Ovary (tissue), 7 donors: ENCODE measurements at regions not wholly inside any gene's neighbourhood (a gene's known extent, or its start where the extent isn't known, plus 50 kb on each side); places are given as distances from the start of the nearest gene placed in this dataset.

Experiments
- DNase-seq, 5 donors: peaks; one replicate each; pipeline ENCODE4 v3.0.0-alpha.2; 2019 to 2020
- H3K27ac ChIP-seq, 2 donors: fragments of 200-600 bp; one replicate each; pipeline versions ENCODE4 v1.5.1 to v1.8.0; 2019 to 2022
- H3K27me3 ChIP-seq: fragments of 200-600 bp; one replicate; pipeline ENCODE4 v1.8.0; 2022
- H3K36me3 ChIP-seq: fragments of 200-600 bp; sonication (generic); one replicate; pipeline ENCODE4 v1.5.1; 2019
- H3K4me1 ChIP-seq: one replicate; pipeline ENCODE4 v1.8.1; 2013; ENCODE audit warnings: mild to moderate bottlenecking, moderate library complexity; ENCODE audit not compliant: insufficient read depth
- H3K4me3 ChIP-seq: fragments of 200-600 bp; sonication (generic); one replicate; pipeline ENCODE4 v1.5.1; 2017
- H3K9me3 ChIP-seq, 2 donors: fragments of 200-600 bp in 1 of 2; sonication (generic) in 1 of 2; one replicate each; pipeline versions ENCODE4 v1.5.1 to v1.8.1; 2013 to 2019; ENCODE audit warnings: mild to moderate bottlenecking in 1 of 2, moderate library complexity in 1 of 2
- CTCF ChIP-seq, 3 donors: fragments of 450-650 bp in 2 of 3; fragments of 200-600 bp in 1 of 3; IDR thresholded peaks; one replicate each; pipeline versions ENCODE4 v1.5.1 to v1.8.0; 2016 to 2022; ENCODE audit warnings: antibody characterized with exemption in 3 of 3, mild to moderate bottlenecking in 1 of 3
- EP300 ChIP-seq: sonication (generic); formaldehyde crosslinking; IDR thresholded peaks from one replicate; pipeline ENCODE4 v1.6.1; 2017; ENCODE audit warnings: antibody characterized with exemption
- POLR2A ChIP-seq: fragments of 450-650 bp; IDR thresholded peaks from one replicate; pipeline ENCODE4 v1.6.1; 2017; ENCODE audit warnings: antibody characterized with exemption, mild to moderate bottlenecking, moderate library complexity
- whole genome bisulfite sequencing, 3 donors: extraction: QIAGEN DNeasy Blood & Tissue Kit in 1 of 3; methylation state at CpG; one replicate each; pipeline versions ENCODE4 v1.1.5 to v1.1.7; 2013 to 2017; 5-methylcytosine and 5-hydroxymethylcytosine counted together
- intact Hi-C, 4 donors: fragments of 100-400 bp; cut with DNase I; formaldehyde crosslinking; loops; one replicate each; pipeline versions ENCODE4 v1.11.0 to v1.15.1; 2022 to 2023
- donor health status: DM: no; HTN: no; CAD: no; lungs with moderate emphysema.
- donor health status: DM: no; HTN: no; CAD: no.
- donor health status: Bipolar disorder and iron deficiency.
- donor health status: DM: no; HTN: no; CAD: no.
- donor health status: DM: yes; HTN: yes; CAD: no.

- no peak for DNase-seq
- Histone ChIP-seq H3K27ac (no peak overlapping the region), H3K36me3 (no peaks in the 10 kb centered on the region), H3K27me3 (no peaks in the 10 kb centered on the region), H3K9me3 (no peaks in the 10 kb centered on the region), H3K4me1 (no peaks in the 10 kb centered on the region), H3K4me3 (no peak overlapping the region)
- intact Hi-C loops = no loop called here
- TF ChIP-seq POLR2A (no peak), CTCF (IDR thresholded peaks at IDR 0.05) (no peak), EP300 (no peak)
Measured at GRCh38 chr7:85887133-85887532, 700.3 kb upstream of the SEMA3D start.

- H3K4me1 ChIP-seq = no peaks in the 10 kb centered on the region
- TF ChIP-seq EP300 (no peak), CTCF (IDR thresholded peaks at IDR 0.05) (no peak), POLR2A (no peak)
Measured at GRCh38 chr7:85882335-85882734, 695.5 kb upstream of the SEMA3D start.

GRCh38 chr7:85875398-85875797 lies 688.5 kb upstream of the SEMA3D start:
- H3K9me3 ChIP-seq = no peaks in the 10 kb centered on the region
- no peaks in the 10 kb centered on the region for H3K27me3 ChIP-seq
- no peak overlapping the region for H3K4me3 ChIP-seq
- TF ChIP-seq POLR2A (no peak), CTCF (IDR thresholded peaks at IDR 0.05) (no peak), EP300 (no peak)
- no peak for DNase-seq
- no peaks in the 10 kb centered on the region for H3K36me3 ChIP-seq
- intact Hi-C loops = no loop called here
- H3K4me1 ChIP-seq = no peaks in the 10 kb centered on the region
- no peak overlapping the region for H3K27ac ChIP-seq
- WGBS, 3 donors = 59 to 87% (median 69%) methylated on average over 1 of the region's 1 CpG

More at GRCh38 chr7:85882335-85882734, 695.5 kb upstream of the SEMA3D start:
- no peak for DNase-seq
- Histone ChIP-seq H3K27me3 (no peaks in the 10 kb centered on the region), H3K4me3 (no peak overlapping the region), H3K9me3 (no peaks in the 10 kb centered on the region), H3K27ac (no peak overlapping the region), H3K36me3 (no peaks in the 10 kb centered on the region)
- intact Hi-C loops = no loop called here
- 76 to 78% (median 78%) methylated on average over 1 of the region's 1 CpG for WGBS, 3 donors

GRCh38 chr7:85866540-85866939 lies 679.7 kb upstream of the SEMA3D start:
- H3K27me3 ChIP-seq = no peaks in the 10 kb centered on the region
- TF ChIP-seq POLR2A (no peak), EP300 (no peak), CTCF (IDR thresholded peaks at IDR 0.05) (no peak)
- H3K36me3 ChIP-seq = no peaks in the 10 kb centered on the region
- DNase-seq = no peak
- intact Hi-C loops = no loop called here
- no peak overlapping the region for H3K27ac ChIP-seq
- H3K4me1 ChIP-seq = no peaks in the 10 kb centered on the region
- H3K4me3 ChIP-seq = no peak overlapping the region
- 93 to 96% (median 94%) methylated on average over 4 of the region's 4 CpGs for WGBS, 3 donors
- no peaks in the 10 kb centered on the region for H3K9me3 ChIP-seq
